ENCODE measurements at regions not wholly inside any gene's neighbourhood (a gene's known extent, or its start where the extent isn't known, plus 50 kb on each side); places are given as distances from the start of the nearest gene placed in this dataset.

DNA sequence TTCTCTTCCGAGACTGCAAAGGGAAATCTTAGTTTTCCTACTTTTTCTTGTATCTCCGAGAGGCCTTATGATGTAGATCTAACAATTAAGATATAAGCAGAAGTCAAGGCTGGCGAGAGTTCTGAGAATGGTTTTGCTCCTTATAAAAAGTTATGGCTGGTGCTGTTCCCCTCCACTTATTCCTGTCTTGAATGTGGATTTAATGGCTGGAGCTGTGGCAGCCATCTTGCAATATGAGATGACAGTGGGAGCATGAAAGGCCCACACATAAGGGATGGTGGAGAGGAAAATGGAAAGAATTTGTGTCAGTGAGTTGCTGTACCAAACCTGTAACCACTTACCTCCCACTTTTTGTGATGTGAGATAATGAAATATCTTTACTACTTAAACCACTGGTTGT, 124.6 kb upstream of the SLC22A23 start:
- Mint-ChIP-seq H3K27me3 (peaks cover 33% of the 10 kb centered on the region), H3K36me3 (ENCODE audit: low read depth) (no peaks in the 10 kb centered on the region), H3K4me3 (no peak overlapping the region), H3K4me1 (ENCODE audit: low read depth) (no peaks in the 10 kb centered on the region), H3K9me3 (no peaks in the 10 kb centered on the region), H3K27ac (no peak overlapping the region)
- ChIA-PET POLR2A (no interaction called here), CTCF (no interaction called here)
- Histone ChIP-seq H3K27me3 (ENCODE audit: control insufficient read depth in 1 of 2, insufficient read depth in 2 of 2, low read length in 2 of 2) (peaks cover 0 to 6% of the 10 kb centered on the region in 2 experiments), H3K4me1 (ENCODE audit: insufficient read depth, low read length) (no peaks in the 10 kb centered on the region), H3K27ac (ENCODE audit: low read depth in 1 of 2, low read length in 2 of 2) (no peak overlapping the region), H3K36me3 (ENCODE audit: insufficient read depth, low read length) (no peaks in the 10 kb centered on the region), H3K9me3 (ENCODE audit: control insufficient read depth in 1 of 2, insufficient read depth in 1 of 2, low read length in 2 of 2) (no peaks in the 10 kb centered on the region), H3K4me3 (ENCODE audit: low read length) (no peak overlapping the region)
- ATAC-seq (ENCODE audit: poor library complexity), result no peak
- TF ChIP-seq, protein P1, sequence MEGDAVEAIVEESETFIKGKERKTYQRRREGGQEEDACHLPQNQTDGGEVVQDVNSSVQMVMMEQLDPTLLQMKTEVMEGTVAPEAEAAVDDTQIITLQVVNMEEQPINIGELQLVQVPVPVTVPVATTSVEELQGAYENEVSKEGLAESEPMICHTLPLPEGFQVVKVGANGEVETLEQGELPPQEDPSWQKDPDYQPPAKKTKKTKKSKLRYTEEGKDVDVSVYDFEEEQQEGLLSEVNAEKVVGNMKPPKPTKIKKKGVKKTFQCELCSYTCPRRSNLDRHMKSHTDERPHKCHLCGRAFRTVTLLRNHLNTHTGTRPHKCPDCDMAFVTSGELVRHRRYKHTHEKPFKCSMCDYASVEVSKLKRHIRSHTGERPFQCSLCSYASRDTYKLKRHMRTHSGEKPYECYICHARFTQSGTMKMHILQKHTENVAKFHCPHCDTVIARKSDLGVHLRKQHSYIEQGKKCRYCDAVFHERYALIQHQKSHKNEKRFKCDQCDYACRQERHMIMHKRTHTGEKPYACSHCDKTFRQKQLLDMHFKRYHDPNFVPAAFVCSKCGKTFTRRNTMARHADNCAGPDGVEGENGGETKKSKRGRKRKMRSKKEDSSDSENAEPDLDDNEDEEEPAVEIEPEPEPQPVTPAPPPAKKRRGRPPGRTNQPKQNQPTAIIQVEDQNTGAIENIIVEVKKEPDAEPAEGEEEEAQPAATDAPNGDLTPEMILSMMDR (IDR thresholded peaks at IDR 0.05), result no peak
- DNase-seq, result no peak
- intact Hi-C loops (cut with DNase I, micrococcal nuclease), result no loop called here

DNA sequence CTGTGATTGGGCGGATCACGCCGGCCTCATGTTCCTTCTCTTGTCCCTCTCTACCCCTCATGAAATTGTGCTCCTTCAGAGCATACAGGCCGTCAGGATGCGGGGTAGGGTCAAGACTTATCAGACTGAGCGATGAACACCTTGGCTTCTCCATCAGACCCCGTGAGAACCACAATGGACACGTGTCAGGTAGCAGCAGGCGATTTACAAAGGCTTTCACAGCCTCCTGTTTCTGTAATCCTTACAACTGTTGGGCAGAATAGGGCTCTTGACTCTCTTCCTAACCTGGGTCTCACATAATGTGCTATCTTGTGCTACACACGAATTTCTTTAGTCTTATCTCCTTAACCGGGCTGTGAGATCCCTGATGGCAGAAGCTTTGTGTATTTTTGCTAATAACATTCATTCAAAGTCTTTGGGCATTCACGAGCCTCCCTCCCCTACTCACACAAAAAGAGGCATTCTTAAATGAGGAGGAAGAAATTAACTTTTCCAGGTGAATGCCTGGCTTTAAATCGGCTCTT, 122.9 kb upstream of the SLC22A23 start:
- CTCF ChIA-PET, result no interaction called here
- no peaks in the 10 kb centered on the region for H3K36me3 Mint-ChIP-seq (ENCODE audit: low read depth)
- no peak for DNase-seq

DNA sequence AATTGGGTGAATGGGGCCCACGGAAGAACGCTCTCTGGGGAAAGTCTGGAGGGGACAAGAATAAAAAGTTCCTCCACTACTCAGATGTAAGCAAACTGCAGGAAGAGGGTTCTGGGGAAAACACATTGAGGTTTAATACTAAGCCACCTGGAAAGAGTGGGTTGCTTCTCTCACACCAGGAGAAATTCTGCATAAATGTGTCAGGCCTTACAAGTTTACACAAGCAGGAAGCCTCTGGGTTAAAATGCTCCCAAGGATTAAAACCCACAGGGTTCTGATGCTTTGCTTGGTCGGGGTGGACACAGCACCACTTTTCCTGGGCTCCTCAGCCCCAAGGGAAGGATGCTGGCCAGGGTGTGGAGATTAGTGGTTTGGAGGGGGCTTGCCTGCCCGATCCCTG, 122.1 kb upstream of the SLC22A23 start:
- Mint-ChIP-seq H3K9me3 (no peaks in the 10 kb centered on the region), H3K4me1 (ENCODE audit: low read depth) (no peaks in the 10 kb centered on the region), H3K4me3 (no peak overlapping the region), H3K27me3 (peaks cover 21% of the 10 kb centered on the region), H3K27ac (no peak overlapping the region), H3K36me3 (ENCODE audit: low read depth) (no peaks in the 10 kb centered on the region)
- TF ChIP-seq, protein P1 (IDR thresholded peaks at IDR 0.05), result no peak
- DNase-seq (no peak), ATAC-seq (ENCODE audit: poor library complexity) (no peak)
- no peak overlapping the region for H3K27ac ChIP-seq (ENCODE audit: low read depth in 1 of 2, low read length in 2 of 2)
- H3K4me1 ChIP-seq (ENCODE audit: insufficient read depth, low read length), result no peaks in the 10 kb centered on the region
- H3K4me3 ChIP-seq (ENCODE audit: low read length), result no peak overlapping the region
- intact Hi-C loops (cut with DNase I, micrococcal nuclease), result no loop called here
- CTCF ChIA-PET, result no interaction called here
- POLR2A ChIA-PET, result no interaction called here
- no peaks in the 10 kb centered on the region for H3K9me3 ChIP-seq (ENCODE audit: control insufficient read depth in 1 of 2, insufficient read depth in 1 of 2, low read length in 2 of 2)
- H3K36me3 ChIP-seq (ENCODE audit: insufficient read depth, low read length), result no peaks in the 10 kb centered on the region
- H3K27me3 ChIP-seq (ENCODE audit: control insufficient read depth in 1 of 2, insufficient read depth in 2 of 2, low read length in 2 of 2), result no peaks in the 10 kb centered on the region

More for the DNA sequence above, 122.9 kb upstream of the SLC22A23 start:
- POLR2A ChIA-PET, result no interaction called here
- Histone ChIP-seq H3K36me3 (ENCODE audit: insufficient read depth, low read length) (no peaks in the 10 kb centered on the region), H3K9me3 (ENCODE audit: control insufficient read depth in 1 of 2, insufficient read depth in 1 of 2, low read length in 2 of 2) (no peaks in the 10 kb centered on the region), H3K27me3 (ENCODE audit: control insufficient read depth in 1 of 2, insufficient read depth in 2 of 2, low read length in 2 of 2) (no peaks in the 10 kb centered on the region), H3K4me3 (ENCODE audit: low read length) (no peak overlapping the region), H3K4me1 (ENCODE audit: insufficient read depth, low read length) (no peaks in the 10 kb centered on the region), H3K27ac (ENCODE audit: low read depth in 1 of 2, low read length in 2 of 2) (no peak overlapping the region)
- no peak for ATAC-seq (ENCODE audit: poor library complexity)
- intact Hi-C loops (cut with DNase I, micrococcal nuclease), result no loop called here
- H3K27me3 Mint-ChIP-seq, result peaks cover 22% of the 10 kb centered on the region
- no peaks in the 10 kb centered on the region for H3K4me1 Mint-ChIP-seq (ENCODE audit: low read depth)
- no peaks in the 10 kb centered on the region for H3K9me3 Mint-ChIP-seq
- no peak overlapping the region for H3K27ac Mint-ChIP-seq
- H3K4me3 Mint-ChIP-seq, result no peak overlapping the region
- TF ChIP-seq, protein P1 (IDR thresholded peaks at IDR 0.05), result no peak
